Fibroblast of lung (primary cell): ENCODE measurements at regions not wholly inside any gene's neighbourhood (a gene's known extent, or its start where the extent isn't known, plus 50 kb on each side); places are given as distances from the start of the nearest gene placed in this dataset.

Source experiments
- DNase-seq, 2 donors: peaks; one replicate each; pipeline versions ENCODE4 v3.0.0 to v3.0.0-alpha.2; 2010; ENCODE audit warnings: low read depth in 2 of 2
- H2AFZ ChIP-seq: 2 replicates; pipeline ENCODE4 v1.5.1; 2012; ENCODE audit warnings: low read length, control low read depth, inconsistent platforms
- H3K27ac ChIP-seq: 2 replicates; pipeline ENCODE4 v1.5.1; 2011; ENCODE audit warnings: low read length, control low read depth; ENCODE audit not compliant: insufficient read depth
- H3K27me3 ChIP-seq: 2 replicates; pipeline ENCODE4 v1.5.1; 2011; ENCODE audit warnings: mild to moderate bottlenecking, low read length; ENCODE audit not compliant: control insufficient read depth, insufficient read depth
- H3K36me3 ChIP-seq: 2 replicates; pipeline ENCODE4 v1.5.1; 2011; ENCODE audit warnings: low read length; ENCODE audit not compliant: control insufficient read depth, insufficient read depth
- H3K4me1 ChIP-seq: 2 replicates; pipeline ENCODE4 v1.5.1; 2011; ENCODE audit warnings: low read length; ENCODE audit not compliant: control insufficient read depth, insufficient read depth; ENCODE audit errors: extremely low read depth
- H3K4me2 ChIP-seq: 2 replicates; pipeline ENCODE4 v1.5.1; 2011; ENCODE audit warnings: low read length, control low read depth; ENCODE audit not compliant: insufficient read depth; ENCODE audit errors: extremely low read depth
- H3K4me3 ChIP-seq, 4 experiments: fragments of 200-600 bp in 1 of 4; sonication (generic) in 1 of 4; replicated peaks in 1 of 4; 2 replicates each; pipeline ENCODE4 v1.5.1; 2011 to 2016; ENCODE audit warnings: low read length in 4 of 4, low read depth in 3 of 4, mild to moderate bottlenecking in 3 of 4, control low read depth in 2 of 4, inconsistent platforms in 1 of 4, mixed read lengths in 1 of 4; ENCODE audit not compliant: insufficient read depth in 1 of 4; ENCODE audit errors: control extremely low read depth in 1 of 4
- H3K79me2 ChIP-seq: 2 replicates; pipeline ENCODE4 v1.5.1; 2012; ENCODE audit warnings: mild to moderate bottlenecking, low read length, inconsistent platforms; ENCODE audit not compliant: control insufficient read depth, insufficient read depth
- H3K9ac ChIP-seq: 2 replicates; pipeline ENCODE4 v1.5.1; 2011; ENCODE audit warnings: mild to moderate bottlenecking, low read length, control low read depth; ENCODE audit not compliant: insufficient read depth
- H3K9me3 ChIP-seq: 2 replicates; pipeline ENCODE4 v1.5.1; 2012; ENCODE audit warnings: low read depth, low read length; ENCODE audit not compliant: control insufficient read depth, insufficient read depth
- H4K20me1 ChIP-seq: 2 replicates; pipeline ENCODE4 v1.5.1; 2011; ENCODE audit warnings: low read length; ENCODE audit not compliant: control insufficient read depth, insufficient read depth; ENCODE audit errors: extremely low read depth
- EZH2 ChIP-seq: IDR thresholded peaks from 2 replicates; pipeline ENCODE4 v1.5.1; 2012; ENCODE audit warnings: low read length, control low read depth, mild to moderate bottlenecking; ENCODE audit errors: missing control alignments
- TF ChIP-seq, protein P1 (sequence below), 2 donors: IDR thresholded peaks in 1 of 2; conservative IDR thresholded peaks in 1 of 2; 1 replicate in 1 of 2; 2 replicates in 1 of 2; pipeline ENCODE4 v1.5.1; 2011 to 2012; ENCODE audit warnings: low read length in 2 of 2, control low read depth in 1 of 2, inconsistent platforms in 1 of 2, low read depth in 1 of 2, mild to moderate bottlenecking in 1 of 2

- no peak overlapping the region for H3K4me3 ChIP-seq
- H3K79me2 ChIP-seq, result no peaks in the 10 kb centered on the region
- H3K27me3 ChIP-seq, result no peaks in the 10 kb centered on the region
- no peaks in the 10 kb centered on the region for H4K20me1 ChIP-seq
- no peak overlapping the region for H3K4me2 ChIP-seq
- no peaks in the 10 kb centered on the region for H3K9me3 ChIP-seq
- H3K36me3 ChIP-seq, result no peaks in the 10 kb centered on the region
- no peak overlapping the region for H3K9ac ChIP-seq
- no peak for DNase-seq
- H2AFZ ChIP-seq, result no peak overlapping the region
- TF ChIP-seq, protein P1, sequence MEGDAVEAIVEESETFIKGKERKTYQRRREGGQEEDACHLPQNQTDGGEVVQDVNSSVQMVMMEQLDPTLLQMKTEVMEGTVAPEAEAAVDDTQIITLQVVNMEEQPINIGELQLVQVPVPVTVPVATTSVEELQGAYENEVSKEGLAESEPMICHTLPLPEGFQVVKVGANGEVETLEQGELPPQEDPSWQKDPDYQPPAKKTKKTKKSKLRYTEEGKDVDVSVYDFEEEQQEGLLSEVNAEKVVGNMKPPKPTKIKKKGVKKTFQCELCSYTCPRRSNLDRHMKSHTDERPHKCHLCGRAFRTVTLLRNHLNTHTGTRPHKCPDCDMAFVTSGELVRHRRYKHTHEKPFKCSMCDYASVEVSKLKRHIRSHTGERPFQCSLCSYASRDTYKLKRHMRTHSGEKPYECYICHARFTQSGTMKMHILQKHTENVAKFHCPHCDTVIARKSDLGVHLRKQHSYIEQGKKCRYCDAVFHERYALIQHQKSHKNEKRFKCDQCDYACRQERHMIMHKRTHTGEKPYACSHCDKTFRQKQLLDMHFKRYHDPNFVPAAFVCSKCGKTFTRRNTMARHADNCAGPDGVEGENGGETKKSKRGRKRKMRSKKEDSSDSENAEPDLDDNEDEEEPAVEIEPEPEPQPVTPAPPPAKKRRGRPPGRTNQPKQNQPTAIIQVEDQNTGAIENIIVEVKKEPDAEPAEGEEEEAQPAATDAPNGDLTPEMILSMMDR (conservative IDR thresholded peaks at IDR 0.05 in 1 of 2, IDR thresholded peaks at IDR 0.05 in 1 of 2; ENCODE audit: low read depth in 1 of 2, low read length in 2 of 2), result no peak
- no peak for TF ChIP-seq EZH2
- H3K27ac ChIP-seq, result no peak overlapping the region
- no peaks in the 10 kb centered on the region for H3K4me1 ChIP-seq
These were observed 263.1 kb downstream of the MSX2 start for GRCh38 chr5:174987443-174988012.

DNA sequence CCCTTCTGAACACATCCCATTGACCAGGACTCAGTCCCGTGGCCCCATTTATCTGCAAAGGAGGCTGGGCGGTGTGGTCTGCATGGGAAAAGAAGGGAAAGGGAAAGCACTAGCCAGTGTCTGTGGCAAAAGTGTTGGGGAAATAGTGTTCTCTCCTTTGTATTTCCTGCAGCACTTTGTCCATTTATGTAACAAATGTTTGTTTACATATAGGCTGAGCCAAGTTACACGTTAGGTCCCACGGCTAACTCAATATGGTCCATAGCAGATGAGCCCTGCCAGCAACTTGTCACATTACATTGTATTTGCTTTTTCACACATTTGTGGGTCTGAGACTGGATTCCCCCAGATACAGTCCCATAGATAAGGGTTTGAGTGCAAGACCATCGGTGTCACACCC is 260.5 kb downstream of the MSX2 start:
- H3K4me3 ChIP-seq, result no peak overlapping the region
- no peak overlapping the region for H3K4me2 ChIP-seq
- TF ChIP-seq, protein P1 (conservative IDR thresholded peaks at IDR 0.05 in 1 of 2, IDR thresholded peaks at IDR 0.05 in 1 of 2; ENCODE audit: low read depth in 1 of 2, low read length in 2 of 2), result no peak
- no peak for TF ChIP-seq EZH2
- no peak overlapping the region for H3K27ac ChIP-seq
- H3K9me3 ChIP-seq, result no peaks in the 10 kb centered on the region
- DNase-seq, result no peak
- no peaks in the 10 kb centered on the region for H3K36me3 ChIP-seq
- no peak overlapping the region for H2AFZ ChIP-seq
- no peaks in the 10 kb centered on the region for H3K27me3 ChIP-seq
- H4K20me1 ChIP-seq, result no peaks in the 10 kb centered on the region
- no peak overlapping the region for H3K9ac ChIP-seq
- no peaks in the 10 kb centered on the region for H3K79me2 ChIP-seq
- H3K4me1 ChIP-seq, result no peaks in the 10 kb centered on the region

DNA sequence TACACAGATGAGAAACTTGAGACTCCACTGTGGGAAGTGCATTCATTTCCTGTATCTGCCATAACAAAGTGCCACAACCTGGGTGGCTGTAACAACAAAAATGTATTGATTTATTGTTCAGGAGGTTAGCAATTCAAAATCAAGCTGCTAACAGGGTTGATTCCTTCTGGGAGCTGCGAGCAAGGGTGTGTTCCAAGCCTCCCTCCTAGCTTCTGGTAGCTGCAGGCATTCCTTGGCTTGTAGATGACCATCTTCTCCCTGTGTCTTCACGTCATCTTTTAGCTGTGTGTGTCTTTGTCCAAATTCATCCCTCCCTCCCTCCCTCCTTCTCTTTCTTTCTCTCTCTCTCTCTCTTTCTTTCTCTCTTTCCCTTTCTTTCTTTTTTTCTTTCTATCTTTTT is 258.1 kb downstream of the MSX2 start:
- H3K9ac ChIP-seq, result no peak overlapping the region
- H3K4me3 ChIP-seq, result no peak overlapping the region
- DNase-seq, result no peak
- no peaks in the 10 kb centered on the region for H3K9me3 ChIP-seq
- H3K27ac ChIP-seq, result no peak overlapping the region
- H3K36me3 ChIP-seq, result no peaks in the 10 kb centered on the region
- no peaks in the 10 kb centered on the region for H4K20me1 ChIP-seq
- H3K27me3 ChIP-seq, result no peaks in the 10 kb centered on the region
- no peaks in the 10 kb centered on the region for H3K4me1 ChIP-seq
- H2AFZ ChIP-seq, result no peak overlapping the region
- H3K79me2 ChIP-seq, result no peaks in the 10 kb centered on the region
- TF ChIP-seq, protein P1 (conservative IDR thresholded peaks at IDR 0.05 in 1 of 2, IDR thresholded peaks at IDR 0.05 in 1 of 2; ENCODE audit: low read depth in 1 of 2, low read length in 2 of 2), result no peak
- no peak for TF ChIP-seq EZH2
- no peak overlapping the region for H3K4me2 ChIP-seq
